Fibroblast of lung (primary cell): ENCODE measurements at regions not wholly inside any gene's neighbourhood (a gene's known extent, or its start where the extent isn't known, plus 50 kb on each side); places are given as distances from the start of the nearest gene placed in this dataset.

ENCODE experiments used
- DNase-seq, 2 donors: peaks; one replicate each; pipeline versions ENCODE4 v3.0.0 to v3.0.0-alpha.2; 2010; ENCODE audit warnings: low read depth in 2 of 2
- H2AFZ ChIP-seq: 2 replicates; pipeline ENCODE4 v1.5.1; 2012; ENCODE audit warnings: low read length, control low read depth, inconsistent platforms
- H3K27ac ChIP-seq: 2 replicates; pipeline ENCODE4 v1.5.1; 2011; ENCODE audit warnings: low read length, control low read depth; ENCODE audit not compliant: insufficient read depth
- H3K27me3 ChIP-seq: 2 replicates; pipeline ENCODE4 v1.5.1; 2011; ENCODE audit warnings: mild to moderate bottlenecking, low read length; ENCODE audit not compliant: control insufficient read depth, insufficient read depth
- H3K36me3 ChIP-seq: 2 replicates; pipeline ENCODE4 v1.5.1; 2011; ENCODE audit warnings: low read length; ENCODE audit not compliant: control insufficient read depth, insufficient read depth
- H3K4me1 ChIP-seq: 2 replicates; pipeline ENCODE4 v1.5.1; 2011; ENCODE audit warnings: low read length; ENCODE audit not compliant: control insufficient read depth, insufficient read depth; ENCODE audit errors: extremely low read depth
- H3K4me2 ChIP-seq: 2 replicates; pipeline ENCODE4 v1.5.1; 2011; ENCODE audit warnings: low read length, control low read depth; ENCODE audit not compliant: insufficient read depth; ENCODE audit errors: extremely low read depth
- H3K4me3 ChIP-seq, 4 experiments: fragments of 200-600 bp in 1 of 4; sonication (generic) in 1 of 4; replicated peaks in 1 of 4; 2 replicates each; pipeline ENCODE4 v1.5.1; 2011 to 2016; ENCODE audit warnings: low read length in 4 of 4, low read depth in 3 of 4, mild to moderate bottlenecking in 3 of 4, control low read depth in 2 of 4, inconsistent platforms in 1 of 4, mixed read lengths in 1 of 4; ENCODE audit not compliant: insufficient read depth in 1 of 4; ENCODE audit errors: control extremely low read depth in 1 of 4
- H3K79me2 ChIP-seq: 2 replicates; pipeline ENCODE4 v1.5.1; 2012; ENCODE audit warnings: mild to moderate bottlenecking, low read length, inconsistent platforms; ENCODE audit not compliant: control insufficient read depth, insufficient read depth
- H3K9ac ChIP-seq: 2 replicates; pipeline ENCODE4 v1.5.1; 2011; ENCODE audit warnings: mild to moderate bottlenecking, low read length, control low read depth; ENCODE audit not compliant: insufficient read depth
- H3K9me3 ChIP-seq: 2 replicates; pipeline ENCODE4 v1.5.1; 2012; ENCODE audit warnings: low read depth, low read length; ENCODE audit not compliant: control insufficient read depth, insufficient read depth
- H4K20me1 ChIP-seq: 2 replicates; pipeline ENCODE4 v1.5.1; 2011; ENCODE audit warnings: low read length; ENCODE audit not compliant: control insufficient read depth, insufficient read depth; ENCODE audit errors: extremely low read depth
- EZH2 ChIP-seq: IDR thresholded peaks from 2 replicates; pipeline ENCODE4 v1.5.1; 2012; ENCODE audit warnings: low read length, control low read depth, mild to moderate bottlenecking; ENCODE audit errors: missing control alignments
- TF ChIP-seq, protein P1 (sequence below), 2 donors: IDR thresholded peaks in 1 of 2; conservative IDR thresholded peaks in 1 of 2; 1 replicate in 1 of 2; 2 replicates in 1 of 2; pipeline ENCODE4 v1.5.1; 2011 to 2012; ENCODE audit warnings: low read length in 2 of 2, control low read depth in 1 of 2, inconsistent platforms in 1 of 2, low read depth in 1 of 2, mild to moderate bottlenecking in 1 of 2

DNA sequence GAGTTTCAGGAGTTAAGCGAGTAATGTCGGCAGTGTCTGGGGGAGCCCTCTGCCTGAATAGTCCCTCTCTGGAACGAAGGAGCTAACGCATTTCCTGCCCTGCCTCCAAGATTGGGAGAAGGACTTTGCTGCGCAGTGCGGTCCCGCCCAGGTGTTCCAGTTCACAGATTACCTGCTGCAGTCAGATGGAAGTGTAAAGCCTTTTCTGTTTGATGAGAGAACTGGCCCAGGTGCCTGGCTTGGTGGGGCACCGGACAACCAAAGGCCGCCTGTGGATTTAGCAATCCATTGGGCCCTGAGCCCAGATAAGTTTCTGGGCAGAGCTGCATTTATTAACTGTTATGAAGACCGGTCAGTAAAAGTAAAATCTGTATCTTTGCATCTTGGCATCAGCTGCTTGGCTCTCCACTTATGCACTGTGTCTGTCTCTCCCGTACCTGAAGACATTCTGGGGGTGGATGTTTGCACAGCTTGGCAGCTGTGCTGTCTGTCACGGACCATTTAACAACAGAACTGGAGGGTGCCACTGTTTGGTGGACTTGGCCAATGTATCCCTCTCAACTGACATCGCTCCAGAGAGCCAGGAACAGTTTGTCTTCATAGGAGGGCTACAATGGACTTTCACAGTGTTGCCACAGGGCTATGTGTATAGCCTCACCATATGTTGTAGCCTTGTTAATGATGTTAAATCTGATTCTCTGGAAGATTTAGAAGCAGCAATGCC lies 654.7 kb upstream of the ZWINT start:
- Histone ChIP-seq H4K20me1 (no peaks in the 10 kb centered on the region), H3K4me1 (no peaks in the 10 kb centered on the region), H3K4me3 (no peak overlapping the region), H3K9me3 (no peaks in the 10 kb centered on the region), H3K79me2 (no peaks in the 10 kb centered on the region), H3K4me2 (no peak overlapping the region), H2AFZ (no peak overlapping the region), H3K27ac (no peak overlapping the region), H3K9ac (no peak overlapping the region), H3K27me3 (no peaks in the 10 kb centered on the region), H3K36me3 (no peaks in the 10 kb centered on the region)
- no peak for DNase-seq
- TF ChIP-seq EZH2 = no peak

DNA sequence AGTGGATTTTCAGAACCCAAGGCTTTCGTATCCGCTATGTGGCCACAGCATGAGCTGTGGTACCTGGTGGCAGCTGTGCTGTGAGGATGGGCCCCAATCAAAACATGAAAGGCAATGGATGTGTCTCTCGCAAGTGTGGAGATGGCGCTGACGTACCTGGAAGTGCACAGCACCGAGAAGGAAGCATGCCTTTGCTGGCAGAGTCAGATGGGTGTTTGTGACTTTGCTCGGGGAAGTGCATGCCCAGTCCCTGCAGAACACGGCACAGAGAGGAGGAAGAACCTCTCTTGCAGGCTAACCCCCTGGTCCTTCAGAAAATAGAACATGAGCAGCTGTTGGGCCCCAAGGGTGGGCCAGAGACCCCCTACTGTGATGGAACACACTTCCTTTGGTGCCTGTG lies 654.1 kb upstream of the ZWINT start:
- Histone ChIP-seq H3K9ac (no peak overlapping the region), H3K36me3 (no peaks in the 10 kb centered on the region), H3K9me3 (no peaks in the 10 kb centered on the region), H3K27me3 (no peaks in the 10 kb centered on the region), H3K79me2 (no peaks in the 10 kb centered on the region), H3K4me2 (no peak overlapping the region), H3K4me1 (no peaks in the 10 kb centered on the region), H3K4me3 (no peak overlapping the region), H4K20me1 (no peaks in the 10 kb centered on the region), H2AFZ (no peak overlapping the region), H3K27ac (no peak overlapping the region)
- no peak for TF ChIP-seq EZH2
- TF ChIP-seq, protein P1, sequence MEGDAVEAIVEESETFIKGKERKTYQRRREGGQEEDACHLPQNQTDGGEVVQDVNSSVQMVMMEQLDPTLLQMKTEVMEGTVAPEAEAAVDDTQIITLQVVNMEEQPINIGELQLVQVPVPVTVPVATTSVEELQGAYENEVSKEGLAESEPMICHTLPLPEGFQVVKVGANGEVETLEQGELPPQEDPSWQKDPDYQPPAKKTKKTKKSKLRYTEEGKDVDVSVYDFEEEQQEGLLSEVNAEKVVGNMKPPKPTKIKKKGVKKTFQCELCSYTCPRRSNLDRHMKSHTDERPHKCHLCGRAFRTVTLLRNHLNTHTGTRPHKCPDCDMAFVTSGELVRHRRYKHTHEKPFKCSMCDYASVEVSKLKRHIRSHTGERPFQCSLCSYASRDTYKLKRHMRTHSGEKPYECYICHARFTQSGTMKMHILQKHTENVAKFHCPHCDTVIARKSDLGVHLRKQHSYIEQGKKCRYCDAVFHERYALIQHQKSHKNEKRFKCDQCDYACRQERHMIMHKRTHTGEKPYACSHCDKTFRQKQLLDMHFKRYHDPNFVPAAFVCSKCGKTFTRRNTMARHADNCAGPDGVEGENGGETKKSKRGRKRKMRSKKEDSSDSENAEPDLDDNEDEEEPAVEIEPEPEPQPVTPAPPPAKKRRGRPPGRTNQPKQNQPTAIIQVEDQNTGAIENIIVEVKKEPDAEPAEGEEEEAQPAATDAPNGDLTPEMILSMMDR (conservative IDR thresholded peaks at IDR 0.05 in 1 of 2, IDR thresholded peaks at IDR 0.05 in 1 of 2; ENCODE audit: low read depth in 1 of 2, low read length in 2 of 2) = no peak
- DNase-seq = no peak

GRCh38 chr10:57014758-57015157 lies 653.7 kb upstream of the ZWINT start:
- H4K20me1 ChIP-seq = no peaks in the 10 kb centered on the region
- H2AFZ ChIP-seq = no peak overlapping the region
- H3K27me3 ChIP-seq = no peaks in the 10 kb centered on the region
- H3K36me3 ChIP-seq = no peaks in the 10 kb centered on the region
- no peak for DNase-seq
- no peaks in the 10 kb centered on the region for H3K9me3 ChIP-seq
- H3K9ac ChIP-seq = no peak overlapping the region
- TF ChIP-seq, protein P1 (conservative IDR thresholded peaks at IDR 0.05 in 1 of 2, IDR thresholded peaks at IDR 0.05 in 1 of 2; ENCODE audit: low read depth in 1 of 2, low read length in 2 of 2) = no peak
- TF ChIP-seq EZH2 = no peak
- no peaks in the 10 kb centered on the region for H3K4me1 ChIP-seq
- no peak overlapping the region for H3K4me3 ChIP-seq
- H3K79me2 ChIP-seq = no peaks in the 10 kb centered on the region
- H3K4me2 ChIP-seq = no peak overlapping the region
- H3K27ac ChIP-seq = no peak overlapping the region
